ENCODE measurements at regions not wholly inside any gene's neighbourhood (a gene's known extent, or its start where the extent isn't known, plus 50 kb on each side); places are given as distances from the start of the nearest gene placed in this dataset.

DNA sequence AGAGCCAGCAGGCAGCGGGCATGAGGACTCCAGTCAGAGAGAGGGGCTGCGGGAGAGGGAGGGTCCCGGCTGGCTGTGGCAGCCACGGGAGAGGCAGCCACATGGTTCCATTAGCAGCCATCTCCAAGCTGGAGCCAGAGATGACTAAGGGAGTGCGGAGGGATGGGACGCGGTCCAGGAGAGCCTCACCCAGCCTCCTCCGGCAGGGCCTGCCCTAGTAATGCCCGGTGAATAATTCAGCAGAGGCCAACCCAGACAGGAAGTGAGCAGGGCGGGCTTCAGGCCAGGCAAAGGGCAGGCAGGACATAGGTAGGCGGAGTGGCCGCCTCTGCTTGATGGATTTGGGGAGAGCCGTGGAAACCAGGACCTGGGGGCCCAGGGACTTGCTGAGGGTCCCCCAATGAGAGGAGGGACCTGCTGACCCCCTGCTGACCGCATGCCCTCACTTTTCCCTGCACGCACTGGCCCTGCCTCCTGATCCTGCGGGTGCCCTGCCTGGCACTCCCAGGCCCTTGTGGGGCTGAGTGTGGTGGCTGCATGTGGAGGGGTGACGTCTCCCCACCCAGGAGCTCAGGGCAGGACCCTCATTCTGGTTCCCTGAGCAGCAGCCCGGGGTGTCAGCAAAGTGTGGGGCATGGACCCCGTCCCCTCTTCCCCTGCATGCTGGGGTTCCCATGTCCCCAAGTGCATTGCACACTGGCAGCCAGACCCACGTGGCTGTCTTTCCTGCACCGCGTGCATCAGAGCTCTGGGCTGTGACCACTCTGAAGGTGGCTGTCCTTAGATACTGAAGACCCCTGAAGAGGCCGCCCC, 51.8 kb upstream of the SLCO4A1 start:
- TF ChIP-seq, protein P1, sequence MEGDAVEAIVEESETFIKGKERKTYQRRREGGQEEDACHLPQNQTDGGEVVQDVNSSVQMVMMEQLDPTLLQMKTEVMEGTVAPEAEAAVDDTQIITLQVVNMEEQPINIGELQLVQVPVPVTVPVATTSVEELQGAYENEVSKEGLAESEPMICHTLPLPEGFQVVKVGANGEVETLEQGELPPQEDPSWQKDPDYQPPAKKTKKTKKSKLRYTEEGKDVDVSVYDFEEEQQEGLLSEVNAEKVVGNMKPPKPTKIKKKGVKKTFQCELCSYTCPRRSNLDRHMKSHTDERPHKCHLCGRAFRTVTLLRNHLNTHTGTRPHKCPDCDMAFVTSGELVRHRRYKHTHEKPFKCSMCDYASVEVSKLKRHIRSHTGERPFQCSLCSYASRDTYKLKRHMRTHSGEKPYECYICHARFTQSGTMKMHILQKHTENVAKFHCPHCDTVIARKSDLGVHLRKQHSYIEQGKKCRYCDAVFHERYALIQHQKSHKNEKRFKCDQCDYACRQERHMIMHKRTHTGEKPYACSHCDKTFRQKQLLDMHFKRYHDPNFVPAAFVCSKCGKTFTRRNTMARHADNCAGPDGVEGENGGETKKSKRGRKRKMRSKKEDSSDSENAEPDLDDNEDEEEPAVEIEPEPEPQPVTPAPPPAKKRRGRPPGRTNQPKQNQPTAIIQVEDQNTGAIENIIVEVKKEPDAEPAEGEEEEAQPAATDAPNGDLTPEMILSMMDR (IDR thresholded peaks at IDR 0.05): no peak
- TF ChIP-seq POLR2A (IDR thresholded peaks at IDR 0.05) (no peak), POLR2AphosphoS5 (IDR thresholded peaks at IDR 0.05) (no peak)
- Histone ChIP-seq H3K4me1 (no peaks in the 10 kb centered on the region), H3K27me3 (peaks cover 0 to 68% of the 10 kb centered on the region in 2 donors), H3K9me3 (no peaks in the 10 kb centered on the region), H3K27ac (no peak overlapping the region), H3K36me3 (no peaks in the 10 kb centered on the region), H3K4me3 (no peak overlapping the region)
- no peak for DNase-seq (ENCODE audit: low spot score in 2 of 2)
- intact Hi-C loops (cut with DNase I; ENCODE audit: low total_unique reads): no loop called here

DNA sequence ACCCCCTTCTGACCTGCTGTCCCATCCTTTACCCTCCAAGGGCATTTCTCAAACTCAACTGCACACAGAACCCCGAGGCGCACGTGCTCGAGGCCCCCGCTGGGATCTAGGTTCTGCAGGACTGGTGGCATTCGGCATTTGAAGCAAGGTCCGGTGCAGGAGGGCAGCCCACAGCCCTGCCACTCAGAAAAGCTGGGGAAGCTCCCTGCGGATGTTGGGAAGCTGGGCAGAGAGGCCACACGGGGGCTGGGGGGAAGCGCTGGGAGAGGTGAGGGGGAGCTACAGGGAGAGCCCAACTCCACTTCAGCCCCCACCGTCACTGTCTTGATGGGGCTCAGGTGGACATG, 51.2 kb upstream of the SLCO4A1 start:
- Histone ChIP-seq H3K4me3 (no peak overlapping the region), H3K27me3 (peaks cover 0 to 68% of the 10 kb centered on the region in 2 donors), H3K27ac (no peak overlapping the region), H3K4me1 (no peaks in the 10 kb centered on the region), H3K9me3 (no peaks in the 10 kb centered on the region), H3K36me3 (no peaks in the 10 kb centered on the region)
- no peak for DNase-seq (ENCODE audit: low spot score in 2 of 2)
- TF ChIP-seq POLR2A (IDR thresholded peaks at IDR 0.05) (no peak), POLR2AphosphoS5 (IDR thresholded peaks at IDR 0.05) (no peak)
- TF ChIP-seq, protein P1 (IDR thresholded peaks at IDR 0.05): no peak
- intact Hi-C loops (cut with DNase I; ENCODE audit: low total_unique reads): no loop called here

DNA sequence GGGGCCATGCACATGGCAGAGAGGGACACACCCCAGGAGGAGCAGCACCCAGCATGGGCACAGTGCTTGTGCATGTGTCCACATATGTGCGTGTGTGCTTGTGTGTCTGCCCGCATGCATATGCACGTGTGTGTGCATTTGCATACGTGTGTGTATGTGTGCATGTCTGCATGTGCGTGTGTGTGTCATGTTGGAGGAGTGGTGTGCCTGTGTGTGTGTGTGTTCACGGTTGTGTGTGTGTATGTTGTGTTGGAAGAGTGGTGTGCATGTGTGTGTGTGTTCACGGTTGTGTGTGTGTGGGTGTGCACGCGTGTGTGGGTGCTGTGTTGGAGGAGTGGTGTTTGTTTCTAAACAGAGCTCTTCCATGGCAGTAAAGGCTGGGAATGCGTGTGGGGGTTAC, 50.7 kb upstream of the SLCO4A1 start:
- H3K27ac ChIP-seq: no peak overlapping the region
- peaks cover 0 to 68% of the 10 kb centered on the region in 2 donors for H3K27me3 ChIP-seq
- TF ChIP-seq POLR2A (IDR thresholded peaks at IDR 0.05) (no peak), POLR2AphosphoS5 (IDR thresholded peaks at IDR 0.05) (no peak)
- TF ChIP-seq, protein P1 (IDR thresholded peaks at IDR 0.05): no peak
- DNase-seq (ENCODE audit: low spot score in 2 of 2): no peak
- no peak overlapping the region for H3K4me3 ChIP-seq
- no peaks in the 10 kb centered on the region for H3K9me3 ChIP-seq
- H3K36me3 ChIP-seq: no peaks in the 10 kb centered on the region
- intact Hi-C loops (cut with DNase I; ENCODE audit: low total_unique reads): no loop called here
- H3K4me1 ChIP-seq: no peaks in the 10 kb centered on the region
